ENCODE measurements at regions not wholly inside any gene's neighbourhood (a gene's known extent, or its start where the extent isn't known, plus 50 kb on each side); places are given as distances from the start of the nearest gene placed in this dataset.

DNA sequence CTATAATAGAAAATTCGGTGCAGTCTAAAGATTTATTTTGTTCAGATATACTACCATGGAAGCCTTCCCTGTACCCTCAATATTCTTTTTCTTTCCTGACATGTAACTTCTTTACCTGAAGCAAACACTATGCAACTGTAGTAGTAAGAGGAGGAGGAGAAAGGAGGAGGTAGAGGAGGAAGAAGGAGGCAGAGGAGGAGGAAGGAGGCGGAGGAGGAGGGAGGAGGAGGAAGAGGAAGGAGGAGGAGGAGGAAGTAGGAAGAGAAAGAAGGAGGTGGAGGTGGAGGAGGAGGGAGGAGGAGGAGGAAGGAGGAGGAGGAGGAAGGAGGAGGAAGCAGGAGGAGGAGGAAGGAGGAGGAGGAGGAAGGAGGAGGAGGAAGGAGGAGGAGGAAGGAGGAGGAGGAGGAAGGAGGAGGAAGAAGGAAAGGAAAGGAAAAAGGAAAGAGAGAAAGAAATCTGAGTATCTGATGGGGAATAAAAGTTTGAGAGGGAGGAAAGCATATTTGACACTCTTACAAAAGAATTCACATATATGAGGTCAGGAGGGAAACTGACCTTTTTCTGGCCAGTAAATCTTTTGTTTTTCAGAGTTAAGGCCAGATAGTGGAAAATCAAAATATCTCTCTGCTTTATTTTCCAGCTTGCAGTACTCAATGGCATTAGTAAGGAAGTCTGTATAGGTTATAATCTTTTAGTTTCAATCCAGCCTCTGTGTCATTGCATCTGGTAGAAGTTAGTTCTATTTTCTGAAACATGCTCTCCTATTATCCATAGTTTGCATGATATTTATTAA is 114.5 kb upstream of the LPAR1 start:
- DNase-seq (ENCODE audit: low read depth), result peak; percentile 6
- TF ChIP-seq, protein P1, sequence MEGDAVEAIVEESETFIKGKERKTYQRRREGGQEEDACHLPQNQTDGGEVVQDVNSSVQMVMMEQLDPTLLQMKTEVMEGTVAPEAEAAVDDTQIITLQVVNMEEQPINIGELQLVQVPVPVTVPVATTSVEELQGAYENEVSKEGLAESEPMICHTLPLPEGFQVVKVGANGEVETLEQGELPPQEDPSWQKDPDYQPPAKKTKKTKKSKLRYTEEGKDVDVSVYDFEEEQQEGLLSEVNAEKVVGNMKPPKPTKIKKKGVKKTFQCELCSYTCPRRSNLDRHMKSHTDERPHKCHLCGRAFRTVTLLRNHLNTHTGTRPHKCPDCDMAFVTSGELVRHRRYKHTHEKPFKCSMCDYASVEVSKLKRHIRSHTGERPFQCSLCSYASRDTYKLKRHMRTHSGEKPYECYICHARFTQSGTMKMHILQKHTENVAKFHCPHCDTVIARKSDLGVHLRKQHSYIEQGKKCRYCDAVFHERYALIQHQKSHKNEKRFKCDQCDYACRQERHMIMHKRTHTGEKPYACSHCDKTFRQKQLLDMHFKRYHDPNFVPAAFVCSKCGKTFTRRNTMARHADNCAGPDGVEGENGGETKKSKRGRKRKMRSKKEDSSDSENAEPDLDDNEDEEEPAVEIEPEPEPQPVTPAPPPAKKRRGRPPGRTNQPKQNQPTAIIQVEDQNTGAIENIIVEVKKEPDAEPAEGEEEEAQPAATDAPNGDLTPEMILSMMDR (IDR thresholded peaks at IDR 0.05; ENCODE audit: insufficient read depth, low read length), result no peak
- H3K4me3 ChIP-seq (ENCODE audit: low read depth, low read length), result no peak overlapping the region

DNA sequence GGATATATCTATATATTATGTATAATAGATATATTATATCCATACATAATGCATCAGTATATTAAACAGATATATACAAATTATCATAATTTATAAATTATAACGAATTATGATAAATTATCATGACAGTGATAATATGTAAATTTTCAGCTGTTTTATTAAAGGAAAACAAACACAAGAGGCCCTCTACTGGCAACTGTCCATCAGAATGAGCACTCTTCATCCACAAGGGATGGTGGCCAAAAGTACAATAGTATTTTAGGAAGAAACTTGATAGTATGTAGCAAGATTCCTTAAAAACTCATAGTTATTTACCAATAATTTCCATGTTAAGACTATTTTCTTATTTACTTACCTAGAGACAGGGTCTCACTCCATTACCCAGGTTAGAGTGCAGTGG is 113.3 kb upstream of the LPAR1 start:
- H3K4me3 ChIP-seq (ENCODE audit: low read depth, low read length), result no peak overlapping the region
- DNase-seq (ENCODE audit: low read depth), result no peak
- TF ChIP-seq, protein P1 (IDR thresholded peaks at IDR 0.05; ENCODE audit: insufficient read depth, low read length), result no peak

DNA sequence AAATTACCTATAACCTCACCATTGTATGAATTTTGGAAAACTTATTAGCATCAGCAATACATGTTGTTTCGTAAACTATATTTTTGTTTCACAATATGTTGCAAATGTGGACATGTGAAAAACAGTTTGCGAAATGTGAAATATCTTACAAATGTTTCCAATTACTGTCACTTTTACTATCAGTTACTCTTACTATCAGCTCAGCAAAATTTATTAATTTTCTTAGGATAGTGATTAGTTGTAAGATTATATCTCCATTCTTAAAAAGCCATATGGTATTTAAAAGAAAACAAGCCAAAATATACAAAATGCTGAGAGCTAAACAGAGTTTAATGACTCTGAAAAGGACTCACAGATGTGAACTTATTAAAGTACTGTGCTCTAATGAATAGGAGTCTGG is 111.9 kb upstream of the LPAR1 start:
- no peak for DNase-seq (ENCODE audit: low read depth)
- H3K4me3 ChIP-seq (ENCODE audit: low read depth, low read length), result no peak overlapping the region
- TF ChIP-seq, protein P1 (IDR thresholded peaks at IDR 0.05; ENCODE audit: insufficient read depth, low read length), result no peak

DNA sequence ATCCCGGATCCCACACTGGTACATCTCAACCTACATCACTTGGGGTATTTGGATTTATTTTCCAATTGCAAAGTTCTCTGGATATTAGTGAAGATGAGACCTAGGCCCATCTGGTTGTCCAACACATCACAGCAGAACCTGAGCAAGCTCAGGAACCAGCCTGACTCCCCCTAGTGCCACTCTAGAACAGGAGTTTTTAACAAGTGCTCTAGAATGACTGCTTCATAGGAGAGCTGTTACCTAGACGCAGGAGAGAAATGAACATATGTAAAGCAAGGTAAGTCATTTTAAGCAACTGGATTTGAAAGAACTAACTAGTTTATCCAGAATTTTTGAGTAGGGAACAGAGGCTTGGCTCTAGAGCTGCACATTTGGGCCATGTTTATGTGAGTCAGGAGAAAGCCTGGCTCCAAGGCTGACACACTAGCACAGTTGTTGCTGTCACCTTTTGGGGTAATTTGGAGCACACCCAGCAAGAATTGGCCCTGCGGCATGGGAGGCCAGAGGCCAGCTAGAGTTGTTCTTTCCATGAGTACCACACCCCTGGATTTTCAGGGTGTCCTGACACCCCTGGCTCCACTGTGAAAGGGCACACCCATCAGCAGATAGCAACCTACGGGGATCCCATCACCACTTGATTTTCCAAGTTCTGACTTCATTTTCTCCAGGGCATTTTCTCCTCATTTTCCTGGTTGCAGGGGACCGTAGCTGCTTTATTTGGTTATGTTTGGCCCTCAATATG is 110.9 kb upstream of the LPAR1 start:
- no peak overlapping the region for H3K4me3 ChIP-seq (ENCODE audit: low read depth, low read length)
- TF ChIP-seq, protein P1 (IDR thresholded peaks at IDR 0.05; ENCODE audit: insufficient read depth, low read length), result no peak
- peak; percentile 9 for DNase-seq (ENCODE audit: low read depth)

DNA sequence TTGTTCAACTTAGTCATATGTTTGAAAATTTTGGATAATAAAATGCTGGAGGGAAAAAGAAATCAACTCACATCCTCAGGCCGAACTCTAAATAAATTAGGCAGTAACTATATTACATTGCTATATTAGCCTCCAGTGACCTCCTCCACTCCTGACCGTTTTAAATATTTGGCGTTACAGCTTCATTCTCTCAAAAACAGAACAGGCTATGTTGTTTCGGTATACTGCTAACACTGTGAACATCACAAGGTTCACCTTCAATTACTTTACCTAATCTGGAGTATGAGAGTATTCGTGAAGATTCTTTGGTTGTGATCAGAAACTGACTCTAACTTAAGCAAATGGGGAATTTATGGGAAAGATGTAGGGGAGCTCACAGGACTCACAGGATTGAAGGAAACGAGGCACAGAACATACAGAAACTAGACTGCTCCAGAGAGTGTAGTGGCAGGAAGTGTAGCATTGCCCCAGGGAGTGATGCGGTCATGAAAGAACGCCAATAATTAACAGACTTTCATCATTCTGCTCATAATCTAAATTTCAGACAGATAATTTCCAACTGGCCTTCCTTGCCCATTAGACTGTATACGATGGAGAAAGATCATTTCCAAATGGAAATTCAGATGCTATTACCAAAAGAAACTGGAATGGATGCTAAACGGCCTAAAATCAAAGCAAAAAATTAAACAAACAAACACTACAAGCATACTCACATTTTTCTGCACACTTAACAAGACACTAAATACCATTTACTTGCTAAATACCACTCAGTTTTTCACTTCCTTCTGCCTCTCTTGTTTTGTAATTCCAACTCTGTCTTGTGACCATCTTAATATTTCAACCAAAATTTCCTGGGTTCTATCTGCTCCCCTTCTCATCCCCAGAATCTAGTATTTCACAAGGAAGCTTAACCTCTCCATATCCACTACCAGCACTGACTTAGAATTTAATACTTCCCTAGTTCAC is 110.1 kb upstream of the LPAR1 start:
- H3K4me3 ChIP-seq (ENCODE audit: low read depth, low read length), result no peak overlapping the region
- peak; percentile 15 for DNase-seq (ENCODE audit: low read depth)
- TF ChIP-seq, protein P1 (IDR thresholded peaks at IDR 0.05; ENCODE audit: insufficient read depth, low read length), result no peak

DNA sequence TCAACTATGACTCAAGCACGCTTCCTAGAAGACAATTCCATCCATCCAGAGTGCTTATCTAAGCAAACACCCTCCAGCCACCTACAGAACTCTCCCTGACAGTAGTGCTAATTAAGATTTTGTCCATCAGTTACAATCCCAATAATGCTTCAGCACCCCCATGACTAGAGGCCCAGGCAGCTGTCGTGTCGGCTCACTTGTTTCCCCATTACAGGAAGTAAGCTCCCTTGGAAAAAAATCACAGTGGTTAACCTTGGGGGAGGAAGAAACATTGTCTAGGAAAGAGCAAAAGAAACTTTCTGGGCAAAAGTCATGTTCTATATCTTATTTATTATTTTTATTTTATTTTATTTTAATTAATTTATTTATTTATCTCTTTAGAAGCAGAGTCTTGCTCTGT is 108.8 kb upstream of the LPAR1 start:
- H3K4me3 ChIP-seq (ENCODE audit: low read depth, low read length), result no peak overlapping the region
- no peak for DNase-seq (ENCODE audit: low read depth)
- TF ChIP-seq, protein P1 (IDR thresholded peaks at IDR 0.05; ENCODE audit: insufficient read depth, low read length), result no peak

All from fibroblast of the aortic adventitia (primary cell).